ENCODE measurements at regions not wholly inside any gene's neighbourhood (a gene's known extent, or its start where the extent isn't known, plus 50 kb on each side); places are given as distances from the start of the nearest gene placed in this dataset. TPM values are rescaled to one million over a fixed set of nuclear protein-coding genes. Genes with fewer than 3 reads are reported as not detected.
"Not testable (repeated sequence)": the region's sequence is repeated elsewhere in the genome, so short reads cannot be mapped to it uniquely, and the experiment has no call there.

DNA sequence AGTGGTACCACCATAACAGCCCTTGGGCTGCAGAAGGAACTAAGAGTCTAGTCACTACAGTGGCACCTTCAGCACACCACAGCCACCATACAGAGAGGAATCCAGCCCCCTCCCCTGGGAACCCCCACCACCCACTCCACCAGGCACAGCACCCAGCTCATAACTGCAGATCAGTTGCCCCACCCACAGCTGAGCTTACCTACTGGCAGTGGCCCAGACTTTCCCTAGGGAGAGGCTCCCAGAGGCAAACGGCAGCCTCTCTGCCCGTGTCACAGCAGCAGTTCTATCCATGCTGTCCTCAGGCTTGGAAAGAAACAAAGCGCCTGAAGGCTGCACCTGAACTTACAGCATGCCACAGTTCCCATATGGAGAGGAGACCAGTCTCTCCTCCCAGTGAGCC is 372.3 kb downstream of the OR4F29 start:
- H3K9me3 ChIP-seq; H3K36me3 ChIP-seq; H3K4me3 ChIP-seq; H3K27ac ChIP-seq; H3K27me3 ChIP-seq; H3K4me1 ChIP-seq; DNase-seq; intact Hi-C loops (cut with DNase I): not testable (repeated sequence)
- peak; percentile 55 for ATAC-seq

DNA sequence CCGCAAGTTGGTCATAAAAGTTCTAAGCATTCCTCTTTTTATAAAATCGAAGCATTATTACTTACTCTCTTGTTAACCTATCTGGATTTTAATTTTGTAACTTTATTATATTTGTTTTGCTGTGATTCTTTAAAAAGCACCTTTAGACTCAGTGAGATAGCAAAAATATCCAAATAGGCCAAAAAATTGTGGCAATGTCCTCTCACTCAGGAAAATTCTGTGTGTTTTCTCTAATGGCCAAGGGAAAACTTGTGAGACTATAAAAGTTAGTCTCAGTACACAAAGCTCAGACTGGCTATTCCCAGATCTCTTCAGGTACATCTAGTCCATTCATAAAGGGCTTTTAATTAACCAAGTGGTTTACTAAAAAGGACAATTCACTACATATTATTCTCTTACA is 386.4 kb downstream of the OR4F29 start, which contains the start of gene OR4F5:
Gene OR4F5, plus strand, starts transcription at position 301 of the 400 bp plus-strand sequence.
- H3K27me3 ChIP-seq; H3K9me3 ChIP-seq; ATAC-seq; intact Hi-C loops (cut with DNase I); H3K27ac ChIP-seq; DNase-seq; H3K4me1 ChIP-seq; H3K4me3 ChIP-seq; H3K36me3 ChIP-seq: not testable (repeated sequence)

DNA sequence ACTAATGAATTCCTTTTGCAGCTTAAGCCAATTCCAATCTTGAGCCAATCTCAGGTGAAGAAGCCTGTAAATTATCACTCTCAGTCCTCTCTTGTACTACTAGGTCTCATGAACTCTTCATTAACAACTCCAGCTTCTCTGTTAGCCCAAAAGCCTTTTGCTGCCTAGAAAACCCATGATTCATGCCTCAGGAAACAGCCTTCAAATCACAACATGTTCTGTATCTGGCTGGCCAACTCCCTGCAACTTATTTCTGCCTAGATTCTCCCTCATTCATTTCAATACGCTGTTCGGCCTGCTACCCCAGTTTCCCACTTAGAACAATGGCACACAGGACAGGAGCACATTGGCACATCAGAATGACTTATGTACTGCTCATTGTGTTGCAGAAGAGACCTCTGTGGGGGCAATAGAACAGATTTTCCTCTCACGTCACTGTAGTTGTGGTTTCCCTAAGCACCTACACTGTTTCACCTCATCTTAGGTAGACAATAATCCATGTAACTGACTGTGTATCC is 395.4 kb downstream of the OR4F29 start:
- H3K27ac ChIP-seq; H3K4me1 ChIP-seq; H3K27me3 ChIP-seq; H3K36me3 ChIP-seq; H3K9me3 ChIP-seq; H3K4me3 ChIP-seq; intact Hi-C loops (cut with DNase I); ATAC-seq; DNase-seq: not testable (repeated sequence)

DNA sequence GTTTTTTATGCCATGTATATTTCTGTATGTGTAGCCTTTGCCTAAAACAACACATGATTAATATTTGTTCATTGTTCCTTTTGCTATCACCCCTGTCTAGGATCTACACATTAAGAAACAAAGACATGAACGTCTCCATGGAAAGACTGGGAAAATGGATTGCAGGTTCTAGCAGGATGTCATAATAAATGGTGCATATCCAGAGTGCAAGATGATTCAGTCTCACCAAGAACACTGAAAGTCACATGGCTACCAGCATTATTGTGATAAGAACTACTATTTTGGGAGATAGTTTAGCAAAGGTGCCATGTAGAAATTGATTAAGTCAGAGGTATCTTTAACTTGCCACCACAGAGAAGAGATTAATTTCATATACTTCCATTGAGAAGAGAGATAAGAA is 398.3 kb downstream of the OR4F29 start:
- H3K27me3 ChIP-seq; intact Hi-C loops (cut with DNase I); H3K4me1 ChIP-seq; DNase-seq; H3K36me3 ChIP-seq; H3K9me3 ChIP-seq; H3K4me3 ChIP-seq; H3K27ac ChIP-seq; ATAC-seq: not testable (repeated sequence)

DNA sequence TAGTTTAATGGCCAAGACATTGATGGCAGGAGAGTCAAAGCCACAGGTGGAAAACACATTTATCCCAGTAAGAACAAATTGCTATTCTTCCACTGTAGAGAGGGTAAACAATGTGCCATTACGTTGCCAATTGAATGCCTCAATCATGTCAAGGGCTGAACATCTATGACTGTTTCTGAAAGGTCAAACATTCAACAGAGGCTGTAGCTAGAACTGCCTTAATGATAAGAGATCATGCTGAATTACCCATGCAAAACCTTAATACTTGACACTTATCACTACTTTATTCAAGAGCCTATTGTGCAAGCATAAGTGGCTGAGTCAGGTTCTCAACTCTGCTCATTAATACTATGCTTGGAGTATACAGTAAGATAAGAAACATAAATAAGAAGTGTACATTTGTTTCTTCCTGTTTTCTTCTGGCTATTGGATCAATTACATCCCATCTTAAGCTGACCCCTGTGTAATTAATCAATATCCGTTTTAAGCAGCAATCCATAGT is 409.5 kb downstream of the OR4F29 start:
- H3K4me3 ChIP-seq; H3K9me3 ChIP-seq; DNase-seq; H3K27me3 ChIP-seq; H3K4me1 ChIP-seq; H3K36me3 ChIP-seq; H3K27ac ChIP-seq; intact Hi-C loops (cut with DNase I): not testable (repeated sequence)
- ATAC-seq: peak; percentile 91

DNA sequence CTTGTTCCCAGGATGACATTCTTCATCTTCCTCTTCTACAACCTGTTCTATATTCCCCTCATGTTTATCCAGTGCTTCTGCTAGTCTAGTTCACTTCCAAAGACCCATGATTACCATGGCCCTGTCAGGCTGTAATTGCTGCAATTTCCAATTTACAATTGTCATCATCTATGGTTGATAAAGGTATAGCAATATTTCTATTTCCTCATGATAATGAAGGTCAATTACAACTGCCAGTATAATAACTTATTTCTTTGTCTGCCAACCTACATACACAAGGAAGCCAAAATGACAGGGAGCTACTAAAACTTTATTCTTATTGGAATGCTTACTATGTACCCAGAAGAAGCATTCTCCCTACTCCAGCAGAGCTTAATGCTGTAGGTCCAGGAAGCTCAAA is 410.3 kb downstream of the OR4F29 start:
- H3K27me3 ChIP-seq; H3K27ac ChIP-seq; H3K36me3 ChIP-seq; H3K9me3 ChIP-seq; H3K4me3 ChIP-seq; H3K4me1 ChIP-seq; intact Hi-C loops (cut with DNase I); ATAC-seq; DNase-seq: not testable (repeated sequence)

DNA sequence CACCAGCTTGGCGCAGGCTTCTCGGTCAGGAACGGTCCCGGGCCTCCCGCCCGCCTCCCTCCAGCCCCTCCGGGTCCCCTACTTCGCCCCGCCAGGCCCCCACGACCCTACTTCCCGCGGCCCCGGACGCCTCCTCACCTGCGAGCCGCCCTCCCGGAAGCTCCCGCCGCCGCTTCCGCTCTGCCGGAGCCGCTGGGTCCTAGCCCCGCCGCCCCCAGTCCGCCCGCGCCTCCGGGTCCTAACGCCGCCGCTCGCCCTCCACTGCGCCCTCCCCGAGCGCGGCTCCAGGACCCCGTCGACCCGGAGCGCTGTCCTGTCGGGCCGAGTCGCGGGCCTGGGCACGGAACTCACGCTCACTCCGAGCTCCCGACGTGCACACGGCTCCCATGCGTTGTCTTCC is 422.3 kb downstream of the OR4F29 start:
- ATAC-seq; intact Hi-C loops (cut with DNase I); H3K36me3 ChIP-seq; H3K4me3 ChIP-seq; DNase-seq; H3K27ac ChIP-seq; H3K9me3 ChIP-seq; H3K27me3 ChIP-seq; H3K4me1 ChIP-seq: not testable (repeated sequence)

DNA sequence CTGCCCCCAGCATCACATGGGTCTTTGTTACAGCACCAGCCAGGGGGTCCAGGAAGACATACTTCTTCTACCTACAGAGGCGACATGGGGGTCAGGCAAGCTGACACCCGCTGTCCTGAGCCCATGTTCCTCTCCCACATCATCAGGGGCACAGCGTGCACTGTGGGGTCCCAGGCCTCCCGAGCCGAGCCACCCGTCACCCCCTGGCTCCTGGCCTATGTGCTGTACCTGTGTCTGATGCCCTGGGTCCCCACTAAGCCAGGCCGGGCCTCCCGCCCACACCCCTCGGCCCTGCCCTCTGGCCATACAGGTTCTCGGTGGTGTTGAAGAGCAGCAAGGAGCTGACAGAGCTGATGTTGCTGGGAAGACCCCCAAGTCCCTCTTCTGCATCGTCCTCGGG is 434.2 kb downstream of the OR4F29 start:
- intact Hi-C loops (cut with DNase I); H3K27ac ChIP-seq; H3K27me3 ChIP-seq; H3K4me1 ChIP-seq; H3K36me3 ChIP-seq; H3K4me3 ChIP-seq; H3K9me3 ChIP-seq; ATAC-seq: not testable (repeated sequence)
- DNase-seq: peak; percentile 53

DNA sequence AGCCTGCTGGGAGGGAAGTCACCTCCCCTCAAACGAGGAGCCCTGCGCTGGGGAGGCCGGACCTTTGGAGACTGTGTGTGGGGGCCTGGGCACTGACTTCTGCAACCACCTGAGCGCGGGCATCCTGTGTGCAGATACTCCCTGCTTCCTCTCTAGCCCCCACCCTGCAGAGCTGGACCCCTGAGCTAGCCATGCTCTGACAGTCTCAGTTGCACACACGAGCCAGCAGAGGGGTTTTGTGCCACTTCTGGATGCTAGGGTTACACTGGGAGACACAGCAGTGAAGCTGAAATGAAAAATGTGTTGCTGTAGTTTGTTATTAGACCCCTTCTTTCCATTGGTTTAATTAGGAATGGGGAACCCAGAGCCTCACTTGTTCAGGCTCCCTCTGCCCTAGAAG is 435.5 kb downstream of the OR4F29 start:
- H3K27me3 ChIP-seq; ATAC-seq; H3K36me3 ChIP-seq; H3K4me1 ChIP-seq; intact Hi-C loops (cut with DNase I); H3K9me3 ChIP-seq; H3K27ac ChIP-seq; H3K4me3 ChIP-seq: not testable (repeated sequence)
- DNase-seq: peak; percentile 60

DNA sequence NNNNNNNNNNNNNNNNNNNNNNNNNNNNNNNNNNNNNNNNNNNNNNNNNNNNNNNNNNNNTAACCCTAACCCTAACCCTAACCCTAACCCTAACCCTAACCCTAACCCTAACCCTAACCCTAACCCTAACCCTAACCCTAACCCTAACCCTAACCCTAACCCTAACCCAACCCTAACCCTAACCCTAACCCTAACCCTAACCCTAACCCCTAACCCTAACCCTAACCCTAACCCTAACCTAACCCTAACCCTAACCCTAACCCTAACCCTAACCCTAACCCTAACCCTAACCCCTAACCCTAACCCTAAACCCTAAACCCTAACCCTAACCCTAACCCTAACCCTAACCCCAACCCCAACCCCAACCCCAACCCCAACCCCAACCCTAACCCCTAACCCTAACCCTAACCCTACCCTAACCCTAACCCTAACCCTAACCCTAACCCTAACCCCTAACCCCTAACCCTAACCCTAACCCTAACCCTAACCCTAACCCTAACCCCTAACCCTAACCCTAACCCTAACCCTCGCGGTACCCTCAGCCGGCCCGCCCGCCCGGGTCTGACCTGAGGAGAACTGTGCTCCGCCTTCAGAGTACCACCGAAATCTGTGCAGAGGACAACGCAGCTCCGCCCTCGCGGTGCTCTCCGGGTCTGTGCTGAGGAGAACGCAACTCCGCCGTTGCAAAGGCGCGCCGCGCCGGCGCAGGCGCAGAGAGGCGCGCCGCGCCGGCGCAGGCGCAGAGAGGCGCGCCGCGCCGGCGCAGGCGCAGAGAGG is 441.3 kb downstream of the OR4F29 start:
- H3K36me3 ChIP-seq; H3K4me1 ChIP-seq; H3K27me3 ChIP-seq; intact Hi-C loops (cut with DNase I); H3K4me3 ChIP-seq; H3K27ac ChIP-seq; H3K9me3 ChIP-seq: not testable (repeated sequence)
- peak; percentile 50 for ATAC-seq
- peak; percentile 53 for DNase-seq

Small RNA genes in the stretch of these regions (microRNA-seq; reads per million reads assigned to microRNA genes)
- gene MIR6859-1 (ENCODE audit: borderline microRNAs expressed) (not detected), gene MIR6859-2 (ENCODE audit: borderline microRNAs expressed) (not detected)
